Stimulated activated CD8-positive, alpha-beta memory T cell treated with anti-CD3 and anti-CD28 coated beads, Interleukin-7, amount 100 ng/mL, for 4 hours (primary cell): ENCODE measurements at regions not wholly inside any gene's neighbourhood (a gene's known extent, or its start where the extent isn't known, plus 50 kb on each side); places are given as distances from the start of the nearest gene placed in this dataset.

ENCODE experiments used
- DNase-seq, 2 donors: peaks; one replicate each; pipeline ENCODE4 v3.0.0-alpha.2; 2020; ENCODE audit warnings: low read depth in 2 of 2

GRCh38 chr6:166775180-166775922, 148.3 kb upstream of the RPS6KA2 start:
- DNase-seq = peak; percentile 38 to 39

GRCh38 chr6:166774770-166775169, 147.7 kb upstream of the RPS6KA2 start:
- no peak for DNase-seq

- no peak for DNase-seq
These were observed 147.2 kb upstream of the RPS6KA2 start for GRCh38 chr6:166774292-166774691.

GRCh38 chr6:166772518-166772917, 145.5 kb upstream of the RPS6KA2 start:
- DNase-seq = no peak

GRCh38 chr6:166771701-166772100, 144.7 kb upstream of the RPS6KA2 start:
- no peak for DNase-seq

- DNase-seq = no peak
These were observed 143.4 kb upstream of the RPS6KA2 start for GRCh38 chr6:166770216-166771116.

GRCh38 chr6:166769648-166770047, 142.6 kb upstream of the RPS6KA2 start:
- DNase-seq = no peak

- DNase-seq = no peak
These were observed 141.7 kb upstream of the RPS6KA2 start for GRCh38 chr6:166768761-166769160.

- DNase-seq = no peak
These were observed 140.2 kb upstream of the RPS6KA2 start for GRCh38 chr6:166767230-166767629.

GRCh38 chr6:166766769-166767168, 139.7 kb upstream of the RPS6KA2 start:
- no peak for DNase-seq

GRCh38 chr6:166765234-166765541, 138.1 kb upstream of the RPS6KA2 start:
- DNase-seq = no peak

GRCh38 chr6:166764473-166765233, 137.6 kb upstream of the RPS6KA2 start:
- DNase-seq = no peak

- no peak for DNase-seq
These were observed 136.8 kb upstream of the RPS6KA2 start for GRCh38 chr6:166763606-166764472.

GRCh38 chr6:166761801-166762200, 134.8 kb upstream of the RPS6KA2 start:
- no peak for DNase-seq

- DNase-seq = peak; percentile 33 to 57
These were observed 133.2 kb upstream of the RPS6KA2 start for GRCh38 chr6:166760288-166760687.

GRCh38 chr6:166758136-166758704, 131.2 kb upstream of the RPS6KA2 start:
- no peak for DNase-seq

- no peak for DNase-seq
These were observed 130.4 kb upstream of the RPS6KA2 start for GRCh38 chr6:166757232-166758135.

GRCh38 chr6:166754218-166755030, 127.4 kb upstream of the RPS6KA2 start:
- no peak for DNase-seq
